Activated T-cell treated with anti-CD3 and anti-CD28 coated beads for 4 hours (primary cell): ENCODE measurements at regions not wholly inside any gene's neighbourhood (a gene's known extent, or its start where the extent isn't known, plus 50 kb on each side); places are given as distances from the start of the nearest gene placed in this dataset.
"Not testable (repeated sequence)": the region's sequence is repeated elsewhere in the genome, so short reads cannot be mapped to it uniquely, and the experiment has no call there.

Experiments used
- DNase-seq: peaks from one replicate; pipeline ENCODE4 v3.0.0-alpha.2; 2020

GRCh38 chr14:22285991-22286390 lies 303.0 kb downstream of the DAD1 start:
- no peak for DNase-seq

DNA sequence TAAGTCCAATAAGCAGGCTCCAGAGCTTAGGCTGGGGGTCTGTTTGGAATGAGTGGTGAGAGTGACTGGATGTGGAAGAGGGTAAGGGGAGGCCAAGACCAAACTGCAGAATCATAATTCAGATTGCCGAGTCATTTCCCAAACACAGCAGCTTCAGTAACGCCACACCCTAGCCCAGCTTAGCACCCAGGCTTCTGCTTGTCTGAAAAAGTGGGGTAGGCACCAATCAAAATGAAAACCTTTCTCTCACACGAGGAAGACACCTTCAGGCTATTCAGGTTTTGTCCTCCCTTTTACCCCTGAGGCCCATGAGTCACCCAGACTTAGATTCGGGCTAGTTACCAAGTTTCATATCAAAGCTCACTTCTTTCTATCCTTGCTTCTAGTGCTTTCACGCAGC lies 306.1 kb downstream of the DAD1 start:
- no peak for DNase-seq

DNA sequence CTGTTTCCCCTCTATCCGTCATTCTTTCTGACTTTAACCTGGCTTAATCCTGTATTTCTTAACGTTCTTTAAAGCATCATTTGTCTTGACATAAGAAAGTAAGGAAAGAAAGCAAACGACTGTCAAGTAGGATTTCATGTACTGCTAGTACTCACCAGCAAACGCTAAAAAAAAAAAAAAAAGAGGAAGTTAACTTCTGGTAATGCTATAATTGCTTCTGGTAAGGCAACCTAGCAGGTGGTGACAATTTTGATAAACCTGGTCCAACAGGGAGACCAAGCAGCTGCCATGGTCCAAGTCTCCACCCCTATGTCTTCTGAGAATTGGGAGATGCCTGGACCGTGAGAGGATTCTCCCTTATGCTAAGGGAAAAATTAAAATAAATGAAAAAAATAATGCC lies 306.6 kb downstream of the DAD1 start:
- DNase-seq, result no peak

- DNase-seq, result not testable (repeated sequence)
These were observed 307.6 kb downstream of the DAD1 start for GRCh38 chr14:22281447-22281874.

DNA sequence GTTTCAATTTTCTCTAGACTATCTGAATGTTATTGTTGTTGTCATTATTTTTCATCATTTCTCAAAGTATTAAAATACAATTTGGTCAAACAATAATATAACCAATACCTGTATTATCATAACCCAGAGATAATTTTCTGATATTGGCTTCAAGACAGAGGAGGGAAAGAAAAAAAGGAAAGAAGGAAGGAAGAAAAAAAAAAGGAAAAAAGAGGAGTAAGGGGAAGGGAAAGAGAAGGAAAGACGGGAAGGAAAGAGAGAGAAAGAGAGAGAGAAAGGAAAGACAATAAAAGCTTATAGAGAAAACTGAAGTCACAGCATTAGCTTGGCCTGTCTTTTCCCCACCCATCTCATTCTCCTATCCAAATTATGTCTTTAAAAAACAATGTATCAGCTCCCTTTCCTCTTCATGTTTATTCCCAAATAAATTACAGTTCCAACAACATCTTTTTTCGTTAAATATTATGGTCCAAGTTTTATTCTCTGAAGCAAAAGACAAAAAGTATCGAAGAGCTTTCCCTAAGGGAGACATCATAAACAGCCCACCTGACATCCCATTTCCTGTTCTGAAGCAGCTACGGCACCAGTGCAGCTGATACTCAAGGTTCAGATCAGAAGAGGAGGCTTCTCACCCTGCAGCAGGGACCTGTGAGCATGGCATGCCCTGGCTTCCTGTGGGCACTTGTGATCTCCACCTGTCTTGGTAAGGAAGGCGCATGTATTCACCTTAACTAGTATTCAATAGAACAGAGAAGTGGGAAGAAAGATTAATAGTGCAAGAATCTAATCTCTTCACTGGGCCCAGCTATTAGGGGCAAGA lies 308.3 kb downstream of the DAD1 start:
- DNase-seq, result no peak

DNA sequence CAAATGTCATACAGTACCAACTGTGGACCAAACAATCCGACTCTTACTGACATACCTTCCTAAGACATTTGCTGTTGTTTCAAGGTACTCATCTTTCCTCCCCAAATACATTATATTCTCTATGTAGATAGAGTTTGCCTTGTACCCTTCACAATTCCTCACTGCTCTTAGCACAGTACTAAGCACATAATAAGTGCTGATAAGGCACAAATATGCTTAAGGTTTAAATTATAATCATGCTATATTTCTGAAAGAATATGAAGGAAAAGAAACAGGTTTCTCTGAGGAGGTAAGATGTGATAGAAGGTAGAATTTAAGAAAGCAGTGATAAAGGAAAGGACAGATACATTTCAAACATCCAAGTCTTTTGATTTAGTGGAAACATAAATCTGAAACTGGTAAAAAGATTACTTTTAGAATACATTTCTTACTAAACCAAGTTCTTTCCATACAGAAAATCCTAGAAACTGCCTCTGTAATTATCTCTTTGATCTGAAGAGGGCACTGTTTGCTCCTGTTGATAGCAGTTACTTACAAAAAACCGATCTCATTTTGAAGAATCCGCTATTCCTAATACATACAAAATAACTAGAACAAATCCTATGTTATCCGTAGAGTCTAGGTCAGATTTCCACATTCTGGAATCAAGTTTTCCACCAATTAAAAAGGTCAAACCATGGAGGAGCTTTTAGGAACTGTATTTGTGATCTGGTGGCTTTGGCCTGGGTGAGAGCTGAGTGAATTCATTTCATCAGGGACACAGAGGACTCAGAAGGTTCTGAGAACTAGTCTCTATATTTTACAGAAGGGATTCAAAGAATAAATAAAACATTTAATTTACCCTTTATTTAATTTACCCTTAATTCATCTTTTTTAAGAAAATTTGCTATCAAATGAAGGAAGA lies 311.9 kb downstream of the DAD1 start:
- no peak for DNase-seq

GRCh38 chr14:22271838-22272799 lies 316.9 kb downstream of the DAD1 start:
- no peak for DNase-seq

GRCh38 chr14:22268875-22269274 lies 320.1 kb downstream of the DAD1 start:
- DNase-seq, result no peak

DNA sequence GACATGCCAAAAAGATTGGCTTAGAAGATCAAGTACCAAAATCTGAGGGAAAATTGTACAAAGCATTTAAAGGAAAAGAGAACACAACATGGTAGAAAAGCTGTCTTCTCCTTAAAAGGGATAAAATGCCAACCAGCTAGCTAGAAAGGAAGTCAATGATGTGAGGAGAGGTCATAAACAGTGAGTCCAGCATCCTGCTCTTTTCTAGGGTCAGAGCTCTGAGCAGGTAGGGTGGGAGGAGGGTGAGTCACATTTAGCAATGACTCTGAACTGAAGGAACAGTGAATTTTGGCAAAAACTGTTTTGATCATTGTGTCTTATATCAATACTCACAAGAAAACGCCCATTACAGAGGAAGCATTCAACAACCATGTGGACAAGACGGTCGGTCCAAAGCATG lies 322.3 kb downstream of the DAD1 start:
- DNase-seq, result no peak

DNA sequence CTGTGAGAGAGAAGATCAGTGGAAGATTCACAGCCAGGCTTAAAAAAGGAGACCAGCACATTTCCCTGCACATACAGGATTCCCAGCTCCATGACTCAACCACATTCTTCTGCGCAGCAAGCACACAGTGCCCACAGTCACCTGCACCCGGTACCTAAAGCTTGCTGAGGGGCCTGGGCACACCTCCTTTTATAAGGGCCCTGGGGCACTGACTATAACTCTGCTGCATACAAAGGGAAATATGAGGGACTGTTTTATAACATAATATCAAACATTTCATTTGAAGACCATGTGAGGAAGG lies 322.9 kb downstream of the DAD1 start:
- no peak for DNase-seq

- DNase-seq, result no peak
These were observed 323.5 kb downstream of the DAD1 start for GRCh38 chr14:22265319-22266141.

DNA sequence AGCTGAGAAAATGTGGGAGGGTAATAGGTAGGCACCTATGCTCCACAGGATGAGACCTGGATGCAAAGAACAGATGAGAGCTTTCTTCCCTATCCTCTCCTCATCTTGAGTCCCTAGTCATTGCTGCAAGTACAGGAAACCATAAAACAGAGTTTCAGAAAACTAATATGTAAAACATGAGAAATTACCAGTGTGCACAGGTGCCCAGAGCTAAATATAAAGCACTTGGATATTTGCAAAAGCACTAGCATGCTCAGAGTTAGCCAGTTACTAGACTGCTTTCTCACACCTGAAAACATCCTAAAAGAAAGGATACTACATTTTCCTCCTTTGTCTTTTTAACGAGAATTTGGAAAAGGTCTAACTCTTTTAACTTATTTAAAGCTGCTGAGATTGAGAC lies 324.3 kb downstream of the DAD1 start:
- no peak for DNase-seq

DNA sequence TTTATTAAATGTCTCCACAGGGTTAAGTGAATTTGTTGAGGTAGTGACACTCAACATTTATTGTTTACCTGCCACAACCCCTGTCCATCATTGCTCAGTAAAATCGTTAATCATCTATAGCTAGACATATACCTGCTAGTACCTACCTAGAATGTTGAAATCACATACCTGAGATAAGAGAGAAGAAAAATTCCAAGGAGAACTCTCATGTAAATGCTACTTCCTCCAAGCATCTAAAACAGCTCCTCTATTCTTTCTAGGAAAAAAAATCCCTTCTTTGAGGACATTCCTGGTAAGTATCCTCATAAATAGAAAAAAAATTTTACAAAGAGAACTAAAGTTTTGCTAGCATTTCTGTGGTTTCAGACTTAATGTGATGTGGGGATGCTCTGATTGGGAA lies 325.1 kb downstream of the DAD1 start:
- DNase-seq, result no peak

DNA sequence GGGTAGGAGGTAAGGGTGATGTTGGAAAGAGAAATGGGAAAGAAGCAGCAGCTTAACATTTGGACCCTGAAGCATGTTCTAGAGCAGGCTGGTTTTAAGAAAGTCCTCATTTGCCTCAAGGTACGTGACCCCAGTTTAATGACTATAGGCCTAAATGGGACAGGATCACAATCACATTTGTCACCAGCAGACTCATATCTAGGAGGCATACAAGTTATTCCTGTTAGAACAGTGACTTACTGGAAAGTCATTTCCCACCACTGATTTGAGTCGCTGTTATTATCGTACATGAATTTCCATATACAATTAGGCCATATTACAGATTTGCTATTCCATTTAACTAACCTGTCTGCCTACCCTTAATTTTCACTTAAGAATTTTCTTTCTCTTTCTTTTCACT lies 326.1 kb downstream of the DAD1 start:
- no peak for DNase-seq

DNA sequence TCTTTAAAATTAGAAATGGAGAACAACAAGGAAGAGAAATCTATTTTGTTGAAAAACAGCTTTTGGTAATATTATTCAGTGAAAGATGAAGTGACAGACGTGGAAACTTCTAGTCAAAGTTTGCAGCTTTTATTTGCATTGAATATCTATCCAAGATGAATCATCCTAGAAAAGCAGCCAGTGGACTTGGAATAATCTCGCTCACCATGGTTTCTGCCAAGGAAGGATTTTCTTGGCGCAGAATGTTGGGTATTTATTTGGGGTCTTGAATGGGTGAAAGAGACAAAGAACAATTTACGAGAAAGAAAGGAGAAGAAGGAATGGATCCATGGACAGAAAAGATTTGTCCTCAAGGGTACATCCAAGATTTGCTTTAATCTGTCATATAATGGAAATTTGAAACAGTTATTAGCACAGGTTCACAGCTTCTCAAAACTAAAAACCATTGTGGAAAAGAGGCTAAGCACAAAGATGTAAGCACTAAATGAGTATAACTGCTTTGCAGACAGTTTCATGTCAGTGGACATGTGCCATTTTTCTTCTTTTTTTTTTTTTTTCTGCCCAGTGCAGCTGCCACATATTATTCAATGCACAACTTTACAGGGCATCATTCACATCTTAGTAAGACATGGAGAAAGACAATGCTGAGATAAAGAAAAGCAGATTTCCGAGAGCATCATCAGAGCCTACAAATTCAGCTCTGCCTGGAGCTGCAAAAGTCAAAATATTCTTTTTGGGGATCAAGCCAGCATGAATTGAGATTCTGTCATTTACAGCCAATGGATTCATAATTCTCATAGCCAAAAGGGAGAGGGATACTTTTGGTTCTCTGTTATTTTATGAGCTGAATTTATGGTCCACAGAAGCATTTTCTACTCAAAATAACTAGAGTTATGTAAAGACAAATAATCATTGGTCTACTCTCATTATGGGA lies 333.7 kb downstream of the DAD1 start:
- DNase-seq, result no peak

- DNase-seq, result no peak
These were observed 336.3 kb downstream of the DAD1 start for GRCh38 chr14:22252686-22253085.

GRCh38 chr14:22251090-22251489 lies 337.9 kb downstream of the DAD1 start:
- DNase-seq, result no peak

DNA sequence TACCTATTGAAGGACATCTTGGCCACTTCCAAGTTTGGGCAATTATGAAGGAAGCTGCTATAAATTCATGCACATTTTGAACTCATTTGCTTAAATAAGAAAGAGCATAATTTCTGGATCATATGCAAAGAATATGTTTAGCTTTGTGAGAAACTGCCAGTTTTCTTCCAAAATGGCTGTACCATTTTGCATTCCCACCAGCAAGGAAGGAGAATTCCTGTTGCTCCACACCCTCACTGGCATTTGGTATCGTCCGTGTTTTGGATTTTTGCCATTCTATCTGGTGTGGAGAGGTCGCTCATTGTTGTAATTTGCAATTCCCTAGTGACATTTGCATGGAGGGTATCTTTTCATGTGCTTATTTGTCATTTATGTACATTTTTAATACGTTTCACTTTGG lies 339.3 kb downstream of the DAD1 start:
- DNase-seq, result no peak

GRCh38 chr14:22243971-22244581 lies 344.9 kb downstream of the DAD1 start:
- DNase-seq, result no peak

DNA sequence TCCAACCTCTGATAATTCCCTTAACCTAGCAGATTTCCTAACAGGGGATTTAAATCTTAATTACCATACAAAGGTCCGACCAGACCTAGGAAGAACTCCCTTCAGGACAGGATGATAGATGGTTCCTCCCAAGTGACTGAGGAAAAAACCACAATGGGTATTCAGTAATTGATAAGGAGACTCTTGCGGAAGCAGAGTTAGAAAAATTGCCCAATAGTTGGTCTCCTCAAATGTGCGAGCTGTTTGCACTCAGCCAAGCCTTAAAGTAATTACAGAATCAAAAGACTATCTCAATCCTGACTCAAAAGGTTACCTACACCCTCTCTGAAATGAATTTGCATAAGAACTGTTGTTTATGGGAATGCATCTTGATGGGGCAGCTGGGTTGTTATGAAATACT lies 350.7 kb downstream of the DAD1 start:
- not testable (repeated sequence) for DNase-seq

- DNase-seq, result no peak
These were observed 355.6 kb downstream of the DAD1 start for GRCh38 chr14:22233377-22233776.
